Parathyroid adenoma (tissue), 2 donors: ENCODE measurements at regions not wholly inside any gene's neighbourhood (a gene's known extent, or its start where the extent isn't known, plus 50 kb on each side); places are given as distances from the start of the nearest gene placed in this dataset.

ENCODE experiments used
- H2AFZ ChIP-seq: fragments of 300-600 bp; sonication (generic); one replicate; pipeline ENCODE4 v1.7.0; 2017; ENCODE audit warnings: antibody characterized with exemption, mild to moderate bottlenecking
- H3K27ac ChIP-seq: fragments of 300-600 bp; sonication (generic); one replicate; pipeline ENCODE4 v1.7.0; 2017
- H3K27me3 ChIP-seq: fragments of 300-600 bp; sonication (generic); one replicate; pipeline ENCODE4 v1.7.0; 2017; ENCODE audit warnings: low read length; ENCODE audit not compliant: control insufficient read depth, insufficient read depth
- H3K36me3 ChIP-seq: fragments of 300-600 bp; sonication (generic); one replicate; pipeline ENCODE4 v1.7.0; 2017; ENCODE audit warnings: low read length; ENCODE audit not compliant: control insufficient read depth, insufficient read depth
- H3K4me1 ChIP-seq: fragments of 300-600 bp; sonication (generic); one replicate; pipeline ENCODE4 v1.7.0; 2017; ENCODE audit warnings: control low read depth
- H3K4me2 ChIP-seq: fragments of 300-600 bp; sonication (generic); one replicate; pipeline ENCODE4 v1.7.0; 2017; ENCODE audit warnings: low read length
- H3K4me3 ChIP-seq: fragments of 300-600 bp; sonication (generic); one replicate; pipeline ENCODE4 v1.7.0; 2017; ENCODE audit warnings: low read depth, low read length
- H3K79me2 ChIP-seq: fragments of 300-600 bp; sonication (generic); one replicate; pipeline ENCODE4 v1.7.0; 2017; ENCODE audit warnings: control low read depth
- H3K9ac ChIP-seq: fragments of 300-600 bp; sonication (generic); one replicate; pipeline ENCODE4 v1.7.0; 2017; ENCODE audit warnings: mild to moderate bottlenecking
- H3K9me3 ChIP-seq: fragments of 300-600 bp; sonication (generic); one replicate; pipeline ENCODE4 v1.7.0; 2017; ENCODE audit warnings: low read length; ENCODE audit not compliant: control insufficient read depth
- TF ChIP-seq, protein P1 (sequence below): fragments of 300-600 bp; sonication (generic); IDR thresholded peaks from one replicate; pipeline ENCODE4 v1.7.0; 2017; ENCODE audit warnings: antibody characterized with exemption, mild to moderate bottlenecking
- donor health status: primary hyperparathyroidism.

- no peak overlapping the region for H2AFZ ChIP-seq
- H3K4me3 ChIP-seq, result no peak overlapping the region
- H3K4me2 ChIP-seq, result no peak overlapping the region
- no peaks in the 10 kb centered on the region for H3K36me3 ChIP-seq
- H3K27me3 ChIP-seq, result no peaks in the 10 kb centered on the region
- H3K4me1 ChIP-seq, result no peaks in the 10 kb centered on the region
- TF ChIP-seq, protein P1, sequence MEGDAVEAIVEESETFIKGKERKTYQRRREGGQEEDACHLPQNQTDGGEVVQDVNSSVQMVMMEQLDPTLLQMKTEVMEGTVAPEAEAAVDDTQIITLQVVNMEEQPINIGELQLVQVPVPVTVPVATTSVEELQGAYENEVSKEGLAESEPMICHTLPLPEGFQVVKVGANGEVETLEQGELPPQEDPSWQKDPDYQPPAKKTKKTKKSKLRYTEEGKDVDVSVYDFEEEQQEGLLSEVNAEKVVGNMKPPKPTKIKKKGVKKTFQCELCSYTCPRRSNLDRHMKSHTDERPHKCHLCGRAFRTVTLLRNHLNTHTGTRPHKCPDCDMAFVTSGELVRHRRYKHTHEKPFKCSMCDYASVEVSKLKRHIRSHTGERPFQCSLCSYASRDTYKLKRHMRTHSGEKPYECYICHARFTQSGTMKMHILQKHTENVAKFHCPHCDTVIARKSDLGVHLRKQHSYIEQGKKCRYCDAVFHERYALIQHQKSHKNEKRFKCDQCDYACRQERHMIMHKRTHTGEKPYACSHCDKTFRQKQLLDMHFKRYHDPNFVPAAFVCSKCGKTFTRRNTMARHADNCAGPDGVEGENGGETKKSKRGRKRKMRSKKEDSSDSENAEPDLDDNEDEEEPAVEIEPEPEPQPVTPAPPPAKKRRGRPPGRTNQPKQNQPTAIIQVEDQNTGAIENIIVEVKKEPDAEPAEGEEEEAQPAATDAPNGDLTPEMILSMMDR, result no peak
- H3K9me3 ChIP-seq, result no peaks in the 10 kb centered on the region
- H3K79me2 ChIP-seq, result no peaks in the 10 kb centered on the region
- no peak overlapping the region for H3K27ac ChIP-seq
- H3K9ac ChIP-seq, result no peak overlapping the region
Observed at GRCh38 chr10:107303203-107303602, 138.7 kb upstream of the SORCS1 start.

- Histone ChIP-seq H3K27ac (no peak overlapping the region), H3K9ac (no peak overlapping the region), H3K79me2 (no peaks in the 10 kb centered on the region), H3K9me3 (no peaks in the 10 kb centered on the region), H3K27me3 (no peaks in the 10 kb centered on the region), H3K4me1 (no peaks in the 10 kb centered on the region), H3K36me3 (no peaks in the 10 kb centered on the region), H3K4me2 (no peak overlapping the region), H3K4me3 (no peak overlapping the region), H2AFZ (no peak overlapping the region)
- TF ChIP-seq, protein P1, result no peak
Observed at GRCh38 chr10:107299606-107300005, 135.1 kb upstream of the SORCS1 start.

DNA sequence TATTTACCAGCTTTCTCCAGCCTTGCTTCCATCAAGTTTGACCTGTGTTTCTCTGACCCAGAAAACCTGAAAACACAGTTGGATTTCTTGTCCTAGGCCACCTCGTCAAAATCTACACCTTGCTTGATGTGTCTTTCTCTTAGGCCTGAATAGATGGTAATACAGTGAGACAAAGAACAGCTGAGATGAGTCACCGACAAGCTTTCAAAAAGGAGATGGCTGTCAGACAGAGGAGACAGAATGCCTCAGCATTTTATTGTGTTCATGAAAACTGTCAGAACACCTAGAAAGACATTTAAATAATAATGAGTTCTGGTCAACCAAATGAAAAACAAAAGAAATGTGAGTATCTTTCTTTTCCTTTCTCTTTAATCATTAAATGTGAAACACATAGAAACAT lies 119.7 kb upstream of the SORCS1 start:
- Histone ChIP-seq H3K27ac (no peak overlapping the region), H3K79me2 (no peaks in the 10 kb centered on the region), H3K36me3 (no peaks in the 10 kb centered on the region), H2AFZ (no peak overlapping the region), H3K9me3 (no peaks in the 10 kb centered on the region), H3K9ac (no peak overlapping the region), H3K4me1 (no peaks in the 10 kb centered on the region), H3K4me3 (no peak overlapping the region), H3K4me2 (no peak overlapping the region), H3K27me3 (no peaks in the 10 kb centered on the region)
- TF ChIP-seq, protein P1, result no peak

- Histone ChIP-seq H3K4me3 (no peak overlapping the region), H3K4me1 (no peaks in the 10 kb centered on the region), H3K36me3 (no peaks in the 10 kb centered on the region), H2AFZ (no peak overlapping the region), H3K79me2 (no peaks in the 10 kb centered on the region), H3K9me3 (no peaks in the 10 kb centered on the region), H3K27me3 (no peaks in the 10 kb centered on the region), H3K4me2 (no peak overlapping the region), H3K9ac (no peak overlapping the region), H3K27ac (no peak overlapping the region)
- TF ChIP-seq, protein P1, result no peak
Observed at GRCh38 chr10:107280293-107280692, 115.8 kb upstream of the SORCS1 start.

DNA sequence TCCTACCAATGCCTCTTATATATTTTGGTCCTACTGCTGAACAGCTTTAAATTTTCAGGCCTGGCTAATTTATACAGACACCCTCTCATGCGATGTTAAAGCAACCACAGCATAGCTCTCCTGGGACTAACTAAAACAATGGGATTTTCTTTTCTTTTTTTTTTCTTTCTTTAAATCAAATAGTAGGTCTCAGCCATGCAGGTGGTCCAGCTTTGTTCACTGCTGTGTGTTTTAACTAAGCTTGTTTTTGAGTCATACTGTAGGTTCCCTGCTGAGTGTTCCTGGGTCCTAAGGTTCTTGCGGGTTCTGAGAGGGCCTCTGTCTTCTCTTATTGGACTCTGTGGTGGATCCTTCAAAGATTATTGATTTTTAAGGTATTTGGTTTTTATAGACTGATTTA lies 113.1 kb upstream of the SORCS1 start:
- Histone ChIP-seq H3K4me2 (no peak overlapping the region), H2AFZ (no peak overlapping the region), H3K9ac (no peak overlapping the region), H3K27ac (no peak overlapping the region), H3K4me3 (no peak overlapping the region), H3K36me3 (no peaks in the 10 kb centered on the region), H3K4me1 (no peaks in the 10 kb centered on the region), H3K79me2 (no peaks in the 10 kb centered on the region), H3K27me3 (no peaks in the 10 kb centered on the region), H3K9me3 (no peaks in the 10 kb centered on the region)
- TF ChIP-seq, protein P1, result no peak
